Cardiac muscle cell (in vitro differentiated cells and primary cell): ENCODE measurements at regions not wholly inside any gene's neighbourhood (a gene's known extent, or its start where the extent isn't known, plus 50 kb on each side); places are given as distances from the start of the nearest gene placed in this dataset.
"Not testable (repeated sequence)": the region's sequence is repeated elsewhere in the genome, so short reads cannot be mapped to it uniquely, and the experiment has no call there.

ENCODE experiments used
- DNase-seq, 2 donors: peaks; one replicate each; pipeline versions ENCODE4 v3.0.0 to v3.0.0-alpha.2; 2010 to 2017; ENCODE audit warnings: low read depth in 1 of 2, low spot score in 1 of 2
- H3K27ac ChIP-seq: fragments of 200-600 bp; sonication (generic); 2 replicates; pipeline ENCODE4 v1.5.1; 2016
- H3K27me3 ChIP-seq: fragments of 200-600 bp; sonication (generic); 2 replicates; pipeline ENCODE4 v1.6.0; 2016; ENCODE audit warnings: control low read depth
- H3K36me3 ChIP-seq: fragments of 200-600 bp; sonication (generic); 2 replicates; pipeline ENCODE4 v1.5.1; 2016; ENCODE audit warnings: control low read depth
- H3K4me1 ChIP-seq: fragments of 200-600 bp; sonication (generic); 2 replicates; pipeline ENCODE4 v1.8.1; 2017; ENCODE audit warnings: low read depth, mild to moderate bottlenecking, mixed run types
- H3K4me3 ChIP-seq: fragments of 200-600 bp; sonication (generic); 2 replicates; pipeline ENCODE4 v1.5.1; 2016; ENCODE audit warnings: mild to moderate bottlenecking
- H3K9me3 ChIP-seq: fragments of 200-600 bp; sonication (generic); 2 replicates; pipeline ENCODE4 v1.5.1; 2017; ENCODE audit warnings: low read depth, mild to moderate bottlenecking, control low read depth
- TF ChIP-seq, protein P1 (sequence below): IDR thresholded peaks from 2 replicates; pipeline ENCODE4 v1.5.1; 2012; ENCODE audit warnings: low read depth, mild to moderate bottlenecking, low read length

DNA sequence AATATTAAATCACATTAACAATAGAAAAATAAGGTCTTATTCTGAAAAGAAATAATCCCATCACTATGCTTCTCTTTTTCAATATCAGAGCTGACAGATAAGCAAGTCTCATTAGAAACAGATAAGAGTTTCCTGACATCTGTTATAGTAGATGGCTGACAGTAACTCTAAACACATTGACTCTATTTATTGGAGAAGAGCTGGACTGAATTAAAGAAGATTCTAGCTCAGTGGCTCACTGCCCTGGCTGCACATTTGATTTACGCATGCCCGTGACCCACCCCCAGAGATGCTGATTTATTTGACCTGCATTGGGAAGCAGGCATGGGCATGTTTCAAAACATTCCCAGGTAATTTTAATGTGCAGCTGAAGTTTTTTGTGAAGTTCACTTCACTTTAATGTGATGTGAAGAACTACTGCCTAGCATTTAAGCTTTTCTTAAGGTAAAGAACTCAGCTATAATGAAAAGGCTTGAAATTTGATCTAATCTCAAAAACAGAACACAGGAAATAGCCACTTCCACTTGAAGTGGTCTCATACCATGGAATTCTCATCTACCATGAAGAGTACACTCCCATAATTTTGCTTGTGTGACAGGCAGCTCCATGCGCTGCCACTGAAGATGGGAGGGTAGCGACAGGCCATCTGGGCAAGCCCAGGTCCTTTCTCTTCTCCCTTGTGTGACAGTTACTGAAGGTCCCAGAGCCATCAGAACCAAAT lies 162.3 kb downstream of the TPBG start:
- H3K4me3 ChIP-seq, result no peak overlapping the region
- TF ChIP-seq, protein P1, sequence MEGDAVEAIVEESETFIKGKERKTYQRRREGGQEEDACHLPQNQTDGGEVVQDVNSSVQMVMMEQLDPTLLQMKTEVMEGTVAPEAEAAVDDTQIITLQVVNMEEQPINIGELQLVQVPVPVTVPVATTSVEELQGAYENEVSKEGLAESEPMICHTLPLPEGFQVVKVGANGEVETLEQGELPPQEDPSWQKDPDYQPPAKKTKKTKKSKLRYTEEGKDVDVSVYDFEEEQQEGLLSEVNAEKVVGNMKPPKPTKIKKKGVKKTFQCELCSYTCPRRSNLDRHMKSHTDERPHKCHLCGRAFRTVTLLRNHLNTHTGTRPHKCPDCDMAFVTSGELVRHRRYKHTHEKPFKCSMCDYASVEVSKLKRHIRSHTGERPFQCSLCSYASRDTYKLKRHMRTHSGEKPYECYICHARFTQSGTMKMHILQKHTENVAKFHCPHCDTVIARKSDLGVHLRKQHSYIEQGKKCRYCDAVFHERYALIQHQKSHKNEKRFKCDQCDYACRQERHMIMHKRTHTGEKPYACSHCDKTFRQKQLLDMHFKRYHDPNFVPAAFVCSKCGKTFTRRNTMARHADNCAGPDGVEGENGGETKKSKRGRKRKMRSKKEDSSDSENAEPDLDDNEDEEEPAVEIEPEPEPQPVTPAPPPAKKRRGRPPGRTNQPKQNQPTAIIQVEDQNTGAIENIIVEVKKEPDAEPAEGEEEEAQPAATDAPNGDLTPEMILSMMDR, result no peak
- no peaks in the 10 kb centered on the region for H3K27me3 ChIP-seq
- H3K27ac ChIP-seq, result no peak overlapping the region
- no peak for DNase-seq
- no peaks in the 10 kb centered on the region for H3K36me3 ChIP-seq
- H3K9me3 ChIP-seq, result no peaks in the 10 kb centered on the region
- H3K4me1 ChIP-seq, result peaks cover 6% of the 10 kb centered on the region

DNA sequence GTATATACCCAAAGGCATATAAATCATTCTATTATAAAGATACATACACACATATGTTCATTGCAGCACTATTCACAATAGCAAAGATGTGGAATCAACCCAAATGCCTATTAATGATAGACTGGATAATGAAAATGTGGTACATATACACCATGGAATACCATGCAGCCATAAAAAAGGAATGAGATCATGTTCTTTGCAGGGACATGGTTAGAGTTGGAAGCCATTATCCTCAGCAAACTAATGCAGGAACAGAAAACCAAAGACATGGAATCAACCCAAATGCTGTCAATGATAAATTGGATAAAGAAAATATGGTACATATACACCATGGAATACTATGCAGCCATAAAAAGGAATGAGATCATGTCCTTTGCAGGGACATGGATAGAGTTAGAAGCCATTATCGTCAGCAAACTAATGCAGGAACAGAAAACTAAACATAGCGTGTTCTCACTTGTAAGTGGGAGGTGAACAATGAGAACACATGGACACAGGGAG lies 166.4 kb downstream of the TPBG start:
- not testable (repeated sequence) for H3K36me3 ChIP-seq, H3K4me1 ChIP-seq, H3K9me3 ChIP-seq, DNase-seq, H3K27ac ChIP-seq, H3K4me3 ChIP-seq, H3K27me3 ChIP-seq

DNA sequence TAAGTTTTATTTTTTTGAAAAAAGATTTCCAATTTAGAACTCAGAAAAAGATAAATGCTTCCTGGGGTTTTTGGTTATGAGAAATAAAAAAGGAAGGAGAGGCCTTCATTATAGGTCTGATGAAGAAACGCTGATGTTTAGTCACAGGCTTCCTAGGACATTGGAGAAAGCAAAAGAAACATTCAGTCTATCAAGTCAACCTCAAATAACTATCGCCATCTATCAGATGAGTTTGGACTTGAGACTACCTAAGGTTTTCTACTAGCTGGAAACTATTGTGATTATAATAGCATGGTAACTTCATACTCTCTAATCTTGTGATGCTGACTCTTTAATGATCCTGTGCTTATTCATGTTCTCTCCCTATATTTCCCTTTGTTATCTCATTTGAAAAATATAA lies 171.3 kb downstream of the TPBG start:
- Histone ChIP-seq H3K27ac (no peak overlapping the region), H3K9me3 (no peaks in the 10 kb centered on the region), H3K4me3 (no peak overlapping the region), H3K36me3 (no peaks in the 10 kb centered on the region), H3K4me1 (no peaks in the 10 kb centered on the region), H3K27me3 (no peaks in the 10 kb centered on the region)
- TF ChIP-seq, protein P1, result no peak
- DNase-seq, result no peak

DNA sequence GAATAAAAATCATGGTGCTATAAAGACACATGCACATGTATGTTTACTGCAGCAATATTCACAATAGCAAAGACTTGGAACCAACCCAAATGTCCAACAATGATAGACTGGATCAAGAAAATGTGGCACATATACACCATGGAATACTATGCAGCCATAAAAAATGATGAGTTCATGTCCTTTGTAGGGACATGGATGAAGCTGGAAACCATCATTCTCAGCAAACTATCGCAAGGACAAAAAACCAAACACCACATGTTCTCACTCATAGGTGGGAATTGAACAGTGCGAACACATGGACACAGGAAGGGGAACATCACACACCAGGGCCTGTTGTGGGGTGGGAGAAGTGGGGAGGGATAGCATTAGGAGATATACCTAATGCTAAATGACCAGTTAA lies 185.9 kb downstream of the TPBG start:
- not testable (repeated sequence) for H3K4me3 ChIP-seq, H3K9me3 ChIP-seq, H3K27me3 ChIP-seq, H3K36me3 ChIP-seq, DNase-seq, H3K27ac ChIP-seq, H3K4me1 ChIP-seq

DNA sequence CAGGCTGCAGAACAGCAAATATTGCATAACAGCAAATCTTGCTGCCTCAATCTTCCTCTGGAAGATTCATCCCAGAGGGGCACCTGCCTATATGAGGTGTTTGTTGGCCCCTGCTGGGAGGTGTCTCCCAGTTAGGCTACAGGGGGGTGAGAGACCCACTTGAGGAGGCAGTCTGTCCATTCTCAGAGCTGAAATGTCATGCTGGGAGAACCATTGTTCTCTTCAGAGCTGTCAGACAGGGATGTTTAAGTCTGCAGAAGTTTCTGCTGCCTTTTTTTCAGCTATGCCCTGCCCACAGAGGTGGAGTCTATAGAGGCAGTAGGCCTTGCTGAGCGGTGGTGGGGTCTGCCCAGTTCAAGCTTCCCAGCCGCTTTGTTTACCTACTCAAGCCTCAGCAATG lies 187.7 kb downstream of the TPBG start:
- not testable (repeated sequence) for DNase-seq, H3K4me3 ChIP-seq, H3K4me1 ChIP-seq, H3K9me3 ChIP-seq, H3K27me3 ChIP-seq, H3K27ac ChIP-seq, H3K36me3 ChIP-seq

DNA sequence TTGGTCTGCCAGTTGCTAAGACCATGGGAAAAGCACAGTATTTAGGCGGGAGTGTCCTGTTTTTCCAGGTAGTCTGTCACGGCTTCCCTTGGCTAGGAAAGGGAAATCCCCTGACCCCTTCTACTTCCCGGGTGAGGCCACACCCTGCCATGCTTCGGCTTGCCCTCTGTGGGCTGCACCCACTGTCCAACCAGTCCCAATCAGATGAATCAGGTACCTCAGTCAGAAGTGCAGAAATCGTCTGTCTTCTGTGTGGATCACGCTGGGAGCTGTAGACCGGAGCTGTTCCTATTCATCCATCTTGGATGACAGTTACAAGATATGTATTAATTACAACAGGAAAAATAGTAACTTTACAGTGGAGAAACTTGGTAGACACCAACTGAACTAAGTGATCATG lies 188.2 kb downstream of the TPBG start:
- H3K27ac ChIP-seq, result no peak overlapping the region
- no peaks in the 10 kb centered on the region for H3K9me3 ChIP-seq
- no peaks in the 10 kb centered on the region for H3K27me3 ChIP-seq
- DNase-seq, result no peak
- TF ChIP-seq, protein P1, result no peak
- no peaks in the 10 kb centered on the region for H3K4me1 ChIP-seq
- no peak overlapping the region for H3K4me3 ChIP-seq
- H3K36me3 ChIP-seq, result no peaks in the 10 kb centered on the region

DNA sequence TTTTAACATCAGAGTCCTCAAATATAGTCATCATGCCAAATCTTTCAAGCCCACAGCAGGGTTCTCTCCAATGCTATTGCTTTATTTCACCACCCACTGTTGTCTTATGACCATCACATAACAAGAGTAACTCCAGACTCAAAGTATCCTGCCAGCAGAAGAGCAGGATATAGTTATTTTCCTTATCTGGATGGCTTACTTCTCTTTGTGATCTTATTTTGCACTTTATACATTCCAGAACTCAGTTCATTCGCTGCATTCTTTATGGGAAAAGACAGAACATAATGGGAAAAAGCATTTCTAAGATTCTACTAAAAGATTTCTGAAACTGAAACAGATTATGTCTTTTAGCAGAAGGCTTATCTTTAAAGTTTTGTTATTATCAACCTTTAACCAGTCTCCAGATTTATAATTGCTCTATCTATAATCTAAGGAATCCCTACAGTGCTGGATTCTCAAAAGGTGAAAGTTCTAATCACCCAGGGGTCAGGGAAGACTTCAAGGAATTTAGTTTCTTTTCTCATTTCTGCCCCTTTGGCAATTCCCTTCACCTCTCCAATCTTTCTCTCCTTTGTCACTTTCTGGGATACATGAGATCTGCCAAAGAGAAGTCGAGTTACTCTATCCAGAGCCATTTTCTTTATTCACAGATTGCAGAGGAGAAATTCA lies 190.4 kb downstream of the TPBG start:
- TF ChIP-seq, protein P1, result no peak
- DNase-seq, result no peak
- Histone ChIP-seq H3K9me3 (no peaks in the 10 kb centered on the region), H3K27me3 (no peaks in the 10 kb centered on the region), H3K27ac (no peak overlapping the region), H3K36me3 (no peaks in the 10 kb centered on the region), H3K4me1 (no peaks in the 10 kb centered on the region), H3K4me3 (no peak overlapping the region)
